GM21515 (cell line): ENCODE measurements at regions not wholly inside any gene's neighbourhood (a gene's known extent, or its start where the extent isn't known, plus 50 kb on each side); places are given as distances from the start of the nearest gene placed in this dataset.

Source experiments
- ATAC-seq: cut with Tn5 transposase; IDR thresholded peaks from one replicate; pipeline ENCODE4 v1.9.1; 2021; ENCODE audit not compliant: unreplicated experiment

DNA sequence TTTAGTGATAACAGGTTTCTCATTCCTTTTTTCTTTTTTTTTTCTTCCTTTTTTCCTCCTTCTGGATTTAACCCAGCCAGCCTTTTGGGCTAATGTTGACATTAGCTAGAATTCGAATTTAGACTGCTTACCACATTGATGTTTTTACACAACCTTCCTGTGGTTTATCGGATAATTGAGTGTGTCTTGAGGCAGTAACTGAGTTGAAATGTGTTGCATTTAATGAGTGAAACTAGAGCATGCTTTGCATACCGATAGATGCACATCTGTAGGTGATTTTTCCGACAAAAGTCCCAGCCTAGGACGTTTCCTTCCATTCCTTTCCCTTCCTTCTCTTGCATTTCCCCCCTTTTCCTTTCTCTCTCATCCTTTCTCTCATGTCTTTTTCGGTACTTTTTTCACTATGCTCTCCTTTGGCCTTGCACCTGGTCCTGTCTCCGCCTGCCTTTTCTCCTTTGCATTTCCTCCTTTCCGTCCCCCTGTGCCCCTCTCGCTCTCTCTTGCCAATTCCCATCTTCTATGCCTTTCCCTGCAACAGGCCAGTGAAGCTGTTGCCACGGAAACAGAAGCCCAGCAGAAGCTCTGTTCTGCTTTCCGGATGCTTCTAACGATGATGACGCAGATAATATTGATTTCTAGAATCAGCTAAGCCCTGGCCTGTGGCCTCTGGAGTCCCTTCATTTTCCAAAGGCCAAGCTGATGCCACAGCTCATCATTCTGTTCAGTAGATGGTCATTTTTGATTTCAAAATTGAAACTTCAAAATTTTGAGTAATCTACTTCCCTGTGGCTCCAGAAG is 76.1 kb downstream of the SLC25A47 start:
- no peak for ATAC-seq

GRCh38 chr14:100400115-100400514 is 77.0 kb downstream of the SLC25A47 start:
- no peak for ATAC-seq

DNA sequence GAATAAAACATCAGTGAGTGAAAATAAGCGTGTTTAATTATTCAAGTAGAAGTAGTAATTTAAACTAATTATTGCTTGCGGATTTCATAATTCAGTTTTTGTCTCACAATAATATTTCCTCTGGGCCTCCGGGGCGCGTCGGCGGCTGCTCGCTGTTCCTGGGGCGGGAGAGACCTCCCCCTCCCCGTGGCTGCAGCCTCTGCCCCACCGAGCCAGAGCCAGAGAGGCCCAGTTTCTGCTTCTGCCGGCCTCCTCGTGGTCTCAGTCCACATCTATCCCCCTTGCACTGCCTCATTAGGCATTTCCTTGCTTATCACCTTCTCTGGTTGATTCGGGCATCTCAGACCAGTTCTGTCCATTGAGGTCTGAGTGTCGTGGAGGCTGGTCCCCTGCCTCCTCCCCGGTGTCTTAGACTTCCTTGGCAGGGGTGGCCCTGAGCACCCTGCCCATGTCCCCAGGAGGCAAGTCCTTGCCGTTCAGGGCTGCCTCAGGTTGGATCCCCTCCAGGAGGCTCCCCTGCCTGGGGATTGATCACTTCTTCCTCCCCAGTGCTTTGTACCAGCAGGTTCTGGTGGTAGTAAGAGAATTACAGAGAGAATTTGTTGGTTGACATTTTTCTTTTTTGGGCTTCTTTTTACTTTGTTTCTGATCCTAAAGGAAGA is 78.0 kb downstream of the SLC25A47 start:
- no peak for ATAC-seq

DNA sequence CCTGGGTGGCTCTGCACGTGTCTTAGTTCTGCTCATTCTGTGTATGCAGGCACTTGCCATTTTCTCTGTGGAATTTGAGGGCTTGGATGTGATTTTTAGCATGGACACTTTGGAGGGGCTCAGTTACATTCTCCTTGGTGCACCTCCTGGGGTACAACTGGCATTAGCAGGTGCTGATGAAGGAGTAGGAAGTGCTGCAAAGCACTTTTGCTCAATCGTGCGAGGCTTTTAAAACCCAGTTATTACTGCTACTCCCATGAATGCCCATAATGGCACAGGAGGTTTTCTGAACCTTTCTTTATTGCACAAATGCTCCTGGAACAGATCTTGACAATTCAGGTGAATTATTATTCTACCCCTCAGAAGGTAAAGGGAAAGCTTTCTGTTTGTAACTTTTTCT is 78.7 kb downstream of the SLC25A47 start:
- ATAC-seq: no peak

DNA sequence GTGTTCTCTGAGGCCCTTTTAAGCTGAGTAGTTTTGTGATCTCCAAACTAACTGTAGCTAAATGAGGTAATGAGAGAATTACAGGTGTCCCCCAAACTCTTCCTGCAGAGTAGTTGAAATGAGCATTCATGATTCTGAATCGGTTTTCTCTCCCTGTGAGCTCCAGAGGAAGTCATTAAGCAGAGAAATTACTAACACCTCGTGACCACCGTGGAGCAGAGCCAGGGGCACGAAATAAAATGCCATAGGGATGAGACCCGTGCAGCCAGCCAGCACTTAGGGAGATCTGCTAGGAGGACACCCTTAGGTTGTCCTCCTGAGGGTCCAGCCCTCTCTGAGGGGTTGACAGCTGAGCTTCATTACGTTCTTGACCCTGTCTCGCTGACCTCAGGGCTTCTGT is 79.5 kb downstream of the SLC25A47 start:
- ATAC-seq: no peak

DNA sequence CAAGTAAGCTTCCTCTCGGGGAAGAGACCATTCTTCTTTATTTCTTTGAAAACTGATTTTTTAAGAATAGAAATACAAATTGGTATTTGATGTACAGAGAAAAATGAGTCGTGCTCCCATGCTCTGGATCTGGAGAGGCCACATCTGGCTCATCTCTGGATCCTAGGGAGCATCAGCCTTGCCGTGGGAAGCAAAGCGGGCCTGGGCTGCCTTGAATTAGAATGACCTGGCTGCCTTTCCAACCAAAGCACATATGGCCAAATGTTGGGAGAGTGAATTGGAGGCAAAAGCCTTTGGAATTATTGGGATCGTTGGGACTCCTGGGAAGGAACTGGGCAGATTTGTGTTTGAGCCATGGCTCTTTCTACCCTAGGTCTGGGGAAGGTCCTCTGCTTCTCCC is 80.0 kb downstream of the SLC25A47 start:
- ATAC-seq: no peak

DNA sequence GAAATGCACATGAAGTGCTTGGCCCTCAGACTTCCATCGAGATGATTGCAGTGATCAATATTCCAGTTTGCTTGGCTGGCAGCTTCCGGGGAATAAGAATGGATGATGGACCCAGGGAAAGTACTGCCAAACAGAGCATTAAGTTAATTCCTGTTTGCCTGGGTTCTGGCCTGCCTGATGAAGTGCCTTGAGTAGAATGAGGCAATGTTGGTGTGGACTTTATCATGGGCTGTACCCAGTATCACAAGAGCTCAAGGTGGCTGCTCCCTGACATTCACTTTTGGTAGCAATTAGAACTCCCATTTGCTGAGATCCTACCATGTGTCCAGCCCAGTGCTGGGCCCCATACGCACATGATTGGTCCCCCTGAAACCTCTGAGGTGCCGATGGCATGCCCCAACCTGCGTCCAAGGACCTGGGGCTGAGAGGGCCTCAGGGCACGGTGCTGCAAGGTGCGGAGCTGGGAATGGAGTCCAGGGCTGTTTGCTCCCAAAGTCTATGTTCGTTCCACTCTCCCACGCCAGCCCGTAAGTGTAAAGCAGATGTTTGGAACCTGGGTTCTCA is 80.7 kb downstream of the SLC25A47 start:
- ATAC-seq: no peak

- ATAC-seq: no peak
Measured at GRCh38 chr14:100404419-100404818, 81.3 kb downstream of the SLC25A47 start.

DNA sequence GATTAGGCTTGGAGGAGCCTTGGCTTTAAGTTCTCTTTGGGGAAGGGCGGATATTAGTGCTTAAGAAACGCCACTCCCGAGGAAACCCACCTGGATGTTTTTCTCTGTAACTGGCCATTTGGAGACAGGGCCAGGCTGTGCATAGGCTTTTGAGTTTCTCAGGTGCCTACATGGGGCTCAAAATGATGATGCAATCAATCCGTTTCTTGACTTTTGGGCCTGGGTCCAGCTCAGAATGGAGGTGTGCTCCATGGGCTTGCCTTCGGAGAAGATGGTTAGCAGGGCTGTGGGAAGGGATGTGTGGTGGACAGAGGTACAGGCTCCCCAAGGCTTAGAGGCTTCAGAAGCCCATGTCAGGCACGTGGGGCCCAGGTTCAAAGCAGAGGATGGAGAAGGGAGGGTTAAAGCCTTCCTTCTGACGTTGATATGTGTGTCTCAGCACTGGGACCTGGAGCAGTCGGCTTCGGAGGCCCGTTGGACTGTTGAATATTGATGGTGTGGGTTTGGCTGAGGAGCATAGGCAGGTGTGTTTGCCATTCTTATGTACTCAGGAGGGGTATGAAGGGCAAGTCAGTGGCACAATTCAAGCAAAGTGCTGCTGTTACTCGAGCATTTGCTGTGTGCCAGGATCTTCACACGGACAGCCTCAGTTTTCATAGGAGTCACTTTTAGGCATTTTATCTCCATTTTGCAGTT is 82.8 kb downstream of the SLC25A47 start:
- ATAC-seq: no peak

DNA sequence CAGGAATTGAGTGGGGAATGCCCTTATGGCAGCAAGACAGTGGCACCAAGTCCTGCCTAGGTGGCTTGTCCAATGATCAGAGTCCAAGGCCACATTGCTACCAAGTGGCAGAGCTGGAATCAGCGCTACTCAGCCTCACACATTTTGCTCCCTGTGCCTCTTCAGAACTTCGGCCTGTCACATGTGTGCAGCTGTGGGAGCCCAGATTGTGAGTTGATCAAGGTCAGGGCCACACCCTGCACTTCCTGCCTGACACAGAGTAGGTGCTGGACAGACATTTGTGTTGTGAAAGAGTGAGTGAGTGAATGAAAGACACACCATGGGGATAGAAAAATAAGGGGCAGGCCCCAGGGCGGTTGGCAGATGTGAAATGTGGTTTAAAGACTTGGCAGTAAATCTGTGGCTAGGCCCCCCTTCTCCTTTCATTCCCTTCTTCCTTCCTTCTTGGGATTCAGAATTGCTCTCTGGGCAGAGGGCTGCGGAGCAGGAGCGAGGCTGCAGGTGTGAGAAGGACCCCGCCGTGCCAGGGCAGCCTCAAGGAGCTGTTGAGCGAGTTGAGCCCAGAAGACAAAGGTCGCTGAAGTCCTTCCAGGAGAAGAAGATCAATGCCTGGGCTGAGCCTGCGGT is 83.5 kb downstream of the SLC25A47 start:
- ATAC-seq: no peak

- no peak for ATAC-seq
Measured at GRCh38 chr14:100407376-100408102, 84.4 kb downstream of the SLC25A47 start.

GRCh38 chr14:100408350-100409002 is 85.3 kb downstream of the SLC25A47 start:
- ATAC-seq: no peak

- no peak for ATAC-seq
Measured at GRCh38 chr14:100409003-100409360, 85.8 kb downstream of the SLC25A47 start.

GRCh38 chr14:100409651-100410050 is 86.5 kb downstream of the SLC25A47 start:
- ATAC-seq: no peak

GRCh38 chr14:100410056-100410565 is 87.0 kb downstream of the SLC25A47 start:
- ATAC-seq: no peak

DNA sequence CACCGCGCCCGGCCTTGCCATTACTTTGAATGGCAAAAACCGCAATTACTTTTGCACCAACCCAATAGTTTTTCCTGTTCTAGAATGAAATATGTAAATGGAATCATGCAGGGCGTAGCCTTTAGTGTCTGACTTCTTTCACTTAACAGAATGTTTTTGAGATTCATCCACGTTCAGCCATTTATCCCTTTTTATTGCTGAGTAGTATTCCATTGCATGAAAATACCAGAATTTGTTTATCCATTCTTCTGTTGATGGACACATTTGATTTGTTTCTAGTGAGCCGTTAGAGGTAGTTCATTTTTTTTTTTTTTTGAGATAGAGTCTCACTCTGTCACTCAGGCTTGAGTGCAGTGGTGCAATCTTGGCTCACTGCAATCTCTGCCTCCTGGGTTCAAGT is 90.6 kb downstream of the SLC25A47 start:
- no peak for ATAC-seq

DNA sequence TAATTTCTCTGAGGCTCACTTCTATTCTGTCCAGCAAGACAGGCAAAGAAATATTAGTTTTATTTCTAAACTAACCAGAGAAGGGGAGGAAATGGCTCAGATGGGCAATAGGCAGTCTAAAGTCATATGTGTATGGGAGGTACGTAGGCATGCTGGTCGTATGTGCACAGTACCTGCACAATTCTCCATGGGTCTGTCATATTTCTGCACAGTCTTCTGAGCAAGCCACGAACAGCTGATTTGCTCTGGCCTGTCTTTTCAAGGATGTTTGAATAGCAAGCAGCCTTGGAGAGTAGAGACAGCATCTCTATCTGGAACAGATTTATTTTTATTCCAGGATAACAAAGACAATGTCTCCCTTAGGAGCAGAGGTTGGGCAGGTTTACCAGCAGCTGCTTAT is 92.1 kb downstream of the SLC25A47 start:
- no peak for ATAC-seq

DNA sequence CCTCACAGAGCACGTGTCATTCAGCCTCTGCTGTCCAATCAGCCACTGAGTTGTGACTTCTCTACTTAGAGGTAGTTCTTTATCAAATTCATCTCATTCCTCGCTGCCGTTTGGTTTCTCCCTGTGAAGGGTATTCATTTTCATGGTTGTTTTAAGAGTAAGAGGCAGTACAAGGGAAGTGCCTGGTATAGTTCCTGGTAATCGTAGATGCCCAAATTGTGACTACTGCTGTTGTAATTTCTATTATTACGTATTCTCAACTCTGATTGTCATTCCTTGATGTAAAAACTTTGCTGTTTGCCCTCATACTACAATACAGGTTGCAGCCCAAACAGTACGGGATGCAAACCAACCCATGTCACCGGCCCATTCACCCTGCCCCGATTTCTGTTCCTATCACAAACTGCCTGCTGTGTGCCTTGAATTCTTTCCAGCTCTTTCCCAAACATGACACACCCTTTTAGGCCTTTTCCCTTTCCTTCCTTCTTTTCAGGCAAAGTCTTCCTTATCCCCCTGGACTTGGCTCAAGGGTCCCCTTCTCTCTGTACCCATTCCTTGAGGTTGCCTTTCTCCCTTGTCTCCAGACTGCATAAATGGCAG is 93.0 kb downstream of the SLC25A47 start:
- no peak for ATAC-seq
